Osteoblast (primary cell): ENCODE measurements at regions not wholly inside any gene's neighbourhood (a gene's known extent, or its start where the extent isn't known, plus 50 kb on each side); places are given as distances from the start of the nearest gene placed in this dataset.

Source experiments
- DNase-seq: peaks from one replicate; pipeline ENCODE4 v3.0.0; 2011; ENCODE audit warnings: low spot score, mixed read lengths; ENCODE audit not compliant: insufficient read length; ENCODE audit errors: missing footprints
- H2AFZ ChIP-seq: 2 replicates; pipeline ENCODE4 v1.6.0; 2011; ENCODE audit warnings: mild to moderate bottlenecking, low read length
- H3K27ac ChIP-seq: 2 replicates; pipeline ENCODE4 v1.5.1; 2011; ENCODE audit warnings: mild to moderate bottlenecking, low read depth, low read length, moderate library complexity
- H3K27me3 ChIP-seq: 2 replicates; pipeline ENCODE4 v1.6.0; 2012; ENCODE audit warnings: mild to moderate bottlenecking, control low read depth, inconsistent platforms, low read length, moderate library complexity; ENCODE audit not compliant: insufficient read depth
- H3K36me3 ChIP-seq: 2 replicates; pipeline ENCODE4 v1.5.1; 2011; ENCODE audit warnings: mild to moderate bottlenecking, low read length, control low read depth, moderate library complexity; ENCODE audit not compliant: insufficient read depth
- H3K4me1 ChIP-seq: 2 replicates; pipeline ENCODE4 v1.5.1; 2011; ENCODE audit warnings: mild to moderate bottlenecking, low read length, control low read depth, moderate library complexity; ENCODE audit not compliant: insufficient read depth
- H3K4me2 ChIP-seq: 2 replicates; pipeline ENCODE4 v1.6.0; 2011; ENCODE audit warnings: mild to moderate bottlenecking, low read length; ENCODE audit not compliant: insufficient read depth
- H3K4me3 ChIP-seq: fragments of 200-600 bp; sonication (generic); 3 replicates; pipeline ENCODE4 v1.5.1; 2012; ENCODE audit warnings: mild to moderate bottlenecking, low read length, inconsistent platforms; ENCODE audit not compliant: insufficient read depth
- H3K79me2 ChIP-seq: 2 replicates; pipeline ENCODE4 v1.6.0; 2012; ENCODE audit warnings: mild to moderate bottlenecking, low read length, control low read depth, inconsistent platforms; ENCODE audit not compliant: insufficient read depth
- H3K9me3 ChIP-seq: 2 replicates; pipeline ENCODE4 v1.5.1; 2011; ENCODE audit warnings: low read depth, low read length, control low read depth
- H4K20me1 ChIP-seq: 2 replicates; pipeline ENCODE4 v1.6.0; 2012; ENCODE audit warnings: mild to moderate bottlenecking, low read length, control low read depth; ENCODE audit not compliant: insufficient read depth
- TF ChIP-seq, protein P1 (sequence below): IDR thresholded peaks from 2 replicates; pipeline ENCODE4 v1.5.1; 2011; ENCODE audit warnings: mild to moderate bottlenecking, low read depth, low read length, moderate library complexity; ENCODE audit errors: extremely low read depth

DNA sequence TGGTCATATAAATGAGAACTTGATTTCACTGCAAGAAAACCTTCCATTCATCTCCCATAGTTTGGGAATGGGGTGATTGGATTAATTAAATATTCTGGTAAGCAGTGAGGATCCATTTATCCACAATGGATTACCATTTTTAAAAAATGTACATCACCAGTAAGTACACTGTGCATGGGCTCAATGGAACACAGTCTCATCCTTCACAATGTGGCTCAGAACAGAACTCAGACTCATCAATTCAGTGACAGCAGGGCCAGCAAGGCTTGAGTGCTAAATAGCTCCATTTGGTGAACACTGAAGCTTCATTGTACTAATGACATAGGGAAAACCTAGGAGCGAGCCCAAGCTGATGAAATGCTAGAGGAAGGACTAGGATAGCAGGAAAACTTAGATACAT lies 223.8 kb downstream of the CMPK2 start:
- Histone ChIP-seq H3K9me3 (no peaks in the 10 kb centered on the region), H3K4me3 (no peak overlapping the region), H4K20me1 (no peaks in the 10 kb centered on the region), H3K4me2 (no peak overlapping the region), H2AFZ (no peak overlapping the region), H3K27ac (no peak overlapping the region), H3K4me1 (no peaks in the 10 kb centered on the region), H3K36me3 (no peaks in the 10 kb centered on the region), H3K27me3 (no peaks in the 10 kb centered on the region), H3K79me2 (no peaks in the 10 kb centered on the region)
- TF ChIP-seq, protein P1, sequence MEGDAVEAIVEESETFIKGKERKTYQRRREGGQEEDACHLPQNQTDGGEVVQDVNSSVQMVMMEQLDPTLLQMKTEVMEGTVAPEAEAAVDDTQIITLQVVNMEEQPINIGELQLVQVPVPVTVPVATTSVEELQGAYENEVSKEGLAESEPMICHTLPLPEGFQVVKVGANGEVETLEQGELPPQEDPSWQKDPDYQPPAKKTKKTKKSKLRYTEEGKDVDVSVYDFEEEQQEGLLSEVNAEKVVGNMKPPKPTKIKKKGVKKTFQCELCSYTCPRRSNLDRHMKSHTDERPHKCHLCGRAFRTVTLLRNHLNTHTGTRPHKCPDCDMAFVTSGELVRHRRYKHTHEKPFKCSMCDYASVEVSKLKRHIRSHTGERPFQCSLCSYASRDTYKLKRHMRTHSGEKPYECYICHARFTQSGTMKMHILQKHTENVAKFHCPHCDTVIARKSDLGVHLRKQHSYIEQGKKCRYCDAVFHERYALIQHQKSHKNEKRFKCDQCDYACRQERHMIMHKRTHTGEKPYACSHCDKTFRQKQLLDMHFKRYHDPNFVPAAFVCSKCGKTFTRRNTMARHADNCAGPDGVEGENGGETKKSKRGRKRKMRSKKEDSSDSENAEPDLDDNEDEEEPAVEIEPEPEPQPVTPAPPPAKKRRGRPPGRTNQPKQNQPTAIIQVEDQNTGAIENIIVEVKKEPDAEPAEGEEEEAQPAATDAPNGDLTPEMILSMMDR: no peak
- no peak for DNase-seq

DNA sequence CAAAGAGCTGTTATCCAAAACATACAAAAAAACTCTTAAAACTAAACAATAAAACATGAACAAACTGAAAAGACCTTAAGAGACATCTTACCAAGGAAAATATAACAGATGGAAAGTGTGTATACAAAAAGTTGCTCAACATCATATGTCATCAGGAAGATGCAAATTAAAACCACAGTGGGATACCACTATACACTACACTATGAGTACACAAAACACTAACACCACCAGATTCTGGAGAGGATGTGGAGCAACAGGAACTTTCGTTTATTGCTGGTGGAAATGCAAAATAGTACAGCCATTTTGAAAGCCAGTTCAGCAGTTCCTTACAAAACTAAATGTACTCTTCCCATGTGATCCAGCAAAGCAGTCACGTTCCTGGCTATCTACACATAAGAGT lies 221.4 kb downstream of the CMPK2 start:
- DNase-seq: no peak
- Histone ChIP-seq H4K20me1 (no peaks in the 10 kb centered on the region), H3K4me3 (no peak overlapping the region), H3K4me1 (no peaks in the 10 kb centered on the region), H3K9me3 (no peaks in the 10 kb centered on the region), H3K27me3 (no peaks in the 10 kb centered on the region), H3K36me3 (no peaks in the 10 kb centered on the region), H3K79me2 (no peaks in the 10 kb centered on the region), H3K4me2 (no peak overlapping the region), H2AFZ (no peak overlapping the region), H3K27ac (no peak overlapping the region)
- TF ChIP-seq, protein P1: no peak

DNA sequence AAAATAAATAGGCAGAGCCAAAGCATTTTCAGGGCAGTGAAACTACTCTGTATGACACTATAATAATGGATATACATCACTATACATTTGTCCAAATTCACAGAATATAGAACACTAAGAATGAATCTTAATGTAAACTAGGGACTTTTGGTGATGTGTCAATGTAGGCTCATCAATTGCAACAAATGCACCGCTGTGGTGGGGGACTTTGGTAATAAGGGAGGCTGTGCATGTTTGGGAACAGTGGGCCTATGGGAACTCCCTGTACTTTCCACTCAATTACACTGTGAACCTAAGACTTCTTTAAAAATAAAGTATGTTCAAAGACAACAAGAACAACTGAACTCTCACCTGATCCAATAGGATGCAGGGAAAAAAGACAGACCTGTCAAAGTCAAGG lies 220.7 kb downstream of the CMPK2 start:
- no peaks in the 10 kb centered on the region for H3K79me2 ChIP-seq
- H3K36me3 ChIP-seq: no peaks in the 10 kb centered on the region
- no peak overlapping the region for H3K27ac ChIP-seq
- TF ChIP-seq, protein P1: no peak
- H4K20me1 ChIP-seq: no peaks in the 10 kb centered on the region
- no peak overlapping the region for H2AFZ ChIP-seq
- DNase-seq: no peak
- H3K4me3 ChIP-seq: no peak overlapping the region
- no peaks in the 10 kb centered on the region for H3K27me3 ChIP-seq
- no peak overlapping the region for H3K4me2 ChIP-seq
- H3K4me1 ChIP-seq: no peaks in the 10 kb centered on the region
- no peaks in the 10 kb centered on the region for H3K9me3 ChIP-seq

DNA sequence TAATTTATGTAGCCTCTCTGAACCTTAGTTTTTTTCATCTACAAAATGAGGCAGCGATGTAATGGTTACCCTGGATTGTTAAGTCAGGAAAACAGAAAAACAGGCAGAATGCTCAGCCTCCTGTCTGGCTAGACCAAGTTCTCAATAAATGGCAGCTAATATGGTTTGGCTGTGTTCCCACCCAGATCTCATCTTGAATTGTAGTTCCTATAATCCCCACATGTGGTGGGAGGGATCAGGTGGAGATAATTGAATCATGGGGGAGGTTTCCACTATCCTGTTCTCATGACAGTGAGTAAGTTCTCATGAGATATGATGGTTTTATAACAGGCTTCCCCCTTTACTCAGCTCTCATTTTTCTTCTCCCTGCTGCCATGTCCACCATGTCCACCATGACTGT lies 220.0 kb downstream of the CMPK2 start:
- no peak for DNase-seq
- Histone ChIP-seq H3K4me2 (no peak overlapping the region), H3K27me3 (no peaks in the 10 kb centered on the region), H4K20me1 (no peaks in the 10 kb centered on the region), H3K36me3 (no peaks in the 10 kb centered on the region), H3K9me3 (no peaks in the 10 kb centered on the region), H3K79me2 (no peaks in the 10 kb centered on the region), H2AFZ (no peak overlapping the region), H3K4me1 (no peaks in the 10 kb centered on the region), H3K4me3 (no peak overlapping the region), H3K27ac (no peak overlapping the region)
- TF ChIP-seq, protein P1: no peak
